GM21390 (cell line): ENCODE measurements at regions not wholly inside any gene's neighbourhood (a gene's known extent, or its start where the extent isn't known, plus 50 kb on each side); places are given as distances from the start of the nearest gene placed in this dataset.
"Not testable (repeated sequence)": the region's sequence is repeated elsewhere in the genome, so short reads cannot be mapped to it uniquely, and the experiment has no call there.

ENCODE experiments used
- ATAC-seq: cut with Tn5 transposase; IDR thresholded peaks from one replicate; pipeline ENCODE4 v1.9.1; 2021; ENCODE audit not compliant: unreplicated experiment

GRCh38 chr7:115793958-115794702 is 236.4 kb downstream of the TFEC start:
- ATAC-seq: no peak

GRCh38 chr7:115789901-115790300 is 240.7 kb downstream of the TFEC start:
- no peak for ATAC-seq

- not testable (repeated sequence) for ATAC-seq
Measured at GRCh38 chr7:115789473-115789872, 241.1 kb downstream of the TFEC start.

- ATAC-seq: no peak
Measured at GRCh38 chr7:115782696-115783490, 247.7 kb downstream of the TFEC start.

- no peak for ATAC-seq
Measured at GRCh38 chr7:115779561-115779960, 251.0 kb downstream of the TFEC start.

- ATAC-seq: no peak
Measured at GRCh38 chr7:115775981-115776380, 254.6 kb downstream of the TFEC start.

GRCh38 chr7:115763347-115763746 is 267.2 kb downstream of the TFEC start:
- ATAC-seq: no peak

GRCh38 chr7:115758025-115758424 is 272.5 kb downstream of the TFEC start:
- no peak for ATAC-seq

GRCh38 chr7:115754226-115754625 is 276.3 kb downstream of the TFEC start:
- no peak for ATAC-seq

- ATAC-seq: no peak
Measured at GRCh38 chr7:115749924-115750323, 280.6 kb downstream of the TFEC start.

- no peak for ATAC-seq
Measured at GRCh38 chr7:115748123-115748738, 282.3 kb downstream of the TFEC start.

GRCh38 chr7:115747174-115747573 is 283.4 kb downstream of the TFEC start:
- ATAC-seq: no peak

GRCh38 chr7:115740043-115740442 is 290.5 kb downstream of the TFEC start:
- ATAC-seq: no peak

GRCh38 chr7:115734641-115735040 is 295.9 kb downstream of the TFEC start:
- ATAC-seq: no peak

- ATAC-seq: no peak
Measured at GRCh38 chr7:115731796-115732471, 298.6 kb downstream of the TFEC start.

GRCh38 chr7:115728518-115728917 is 302.0 kb downstream of the TFEC start:
- ATAC-seq: no peak

- ATAC-seq: no peak
Measured at GRCh38 chr7:115724400-115725056, 306.0 kb downstream of the TFEC start.

GRCh38 chr7:115722302-115722977 is 308.1 kb downstream of the TFEC start:
- no peak for ATAC-seq

GRCh38 chr7:115721293-115722217 is 309.0 kb downstream of the TFEC start:
- no peak for ATAC-seq
